ENCODE measurements at regions not wholly inside any gene's neighbourhood (a gene's known extent, or its start where the extent isn't known, plus 50 kb on each side); places are given as distances from the start of the nearest gene placed in this dataset.
A peak's percentile ranks its signal among the peaks of the same experiment; 100 is the strongest.

DNA sequence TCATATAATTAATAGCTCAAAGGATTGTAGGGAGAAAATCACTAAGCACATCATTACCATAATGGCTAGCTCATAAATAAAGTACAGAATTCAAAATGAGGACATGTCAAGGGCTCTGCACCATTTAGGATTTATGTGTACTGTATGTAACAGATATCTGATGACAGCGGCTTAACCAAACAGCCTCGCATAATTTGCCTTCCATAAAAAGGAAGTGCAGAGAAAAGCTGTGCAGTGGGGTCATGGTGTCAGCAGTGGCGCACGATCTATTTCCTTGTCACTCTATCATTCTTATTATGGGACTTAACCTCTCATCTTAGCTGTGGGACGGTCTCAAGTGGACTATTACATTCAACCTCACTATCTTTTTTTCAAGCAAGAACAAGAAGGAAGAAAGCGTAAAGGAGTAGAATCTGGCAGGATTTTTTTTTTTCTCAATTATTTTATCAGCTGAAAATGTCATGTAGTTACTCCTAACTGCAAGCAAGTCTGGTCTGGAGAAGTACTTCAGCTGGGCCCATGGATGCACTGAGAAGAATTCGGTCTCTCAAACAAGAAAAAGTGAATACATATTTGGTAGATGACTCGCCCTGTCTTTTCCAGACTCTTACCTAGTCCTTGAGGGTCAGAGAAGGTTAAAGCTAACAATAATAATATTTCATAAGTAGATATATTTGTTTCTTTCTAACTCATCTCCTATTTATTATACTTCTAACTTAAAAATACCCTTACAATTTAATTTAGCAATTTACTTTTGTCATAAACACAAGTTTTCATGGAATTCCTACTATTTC, 94.6 kb downstream of the COX18 start:
- no peaks in the 10 kb centered on the region for H3K36me3 Mint-ChIP-seq (ENCODE audit: low read depth)
- H3K4me3 Mint-ChIP-seq, result no peak overlapping the region
- H3K9me3 Mint-ChIP-seq, result no peaks in the 10 kb centered on the region
- H3K4me1 Mint-ChIP-seq, result peaks cover 5% of the 10 kb centered on the region
- DNase-seq, result peak; percentile 2
- no peak overlapping the region for H3K27ac Mint-ChIP-seq
- TF ChIP-seq, protein P1, sequence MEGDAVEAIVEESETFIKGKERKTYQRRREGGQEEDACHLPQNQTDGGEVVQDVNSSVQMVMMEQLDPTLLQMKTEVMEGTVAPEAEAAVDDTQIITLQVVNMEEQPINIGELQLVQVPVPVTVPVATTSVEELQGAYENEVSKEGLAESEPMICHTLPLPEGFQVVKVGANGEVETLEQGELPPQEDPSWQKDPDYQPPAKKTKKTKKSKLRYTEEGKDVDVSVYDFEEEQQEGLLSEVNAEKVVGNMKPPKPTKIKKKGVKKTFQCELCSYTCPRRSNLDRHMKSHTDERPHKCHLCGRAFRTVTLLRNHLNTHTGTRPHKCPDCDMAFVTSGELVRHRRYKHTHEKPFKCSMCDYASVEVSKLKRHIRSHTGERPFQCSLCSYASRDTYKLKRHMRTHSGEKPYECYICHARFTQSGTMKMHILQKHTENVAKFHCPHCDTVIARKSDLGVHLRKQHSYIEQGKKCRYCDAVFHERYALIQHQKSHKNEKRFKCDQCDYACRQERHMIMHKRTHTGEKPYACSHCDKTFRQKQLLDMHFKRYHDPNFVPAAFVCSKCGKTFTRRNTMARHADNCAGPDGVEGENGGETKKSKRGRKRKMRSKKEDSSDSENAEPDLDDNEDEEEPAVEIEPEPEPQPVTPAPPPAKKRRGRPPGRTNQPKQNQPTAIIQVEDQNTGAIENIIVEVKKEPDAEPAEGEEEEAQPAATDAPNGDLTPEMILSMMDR (IDR thresholded peaks at IDR 0.05), result no peak
- no peaks in the 10 kb centered on the region for H3K27me3 Mint-ChIP-seq (ENCODE audit: low read depth, poor library complexity)

DNA sequence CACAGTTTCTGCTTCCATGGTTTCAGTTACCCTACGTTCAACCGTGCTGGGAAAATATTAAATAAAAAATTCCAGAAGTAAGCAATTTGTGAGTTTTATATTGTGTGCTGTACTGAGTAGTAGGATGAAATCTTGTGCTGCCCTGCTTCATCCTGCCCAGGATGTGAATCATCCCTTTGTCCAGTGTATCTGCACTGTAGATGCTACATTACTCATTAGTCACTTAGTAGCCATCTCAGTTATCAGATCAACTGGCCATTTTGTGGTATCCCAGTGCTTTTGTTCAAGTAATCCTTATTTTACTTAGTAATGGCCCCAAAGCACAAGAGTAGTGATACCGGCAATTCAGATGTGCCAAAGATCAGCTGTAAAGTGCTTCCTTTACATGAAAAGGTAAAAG, 97.9 kb downstream of the COX18 start:
- TF ChIP-seq, protein P1 (IDR thresholded peaks at IDR 0.05), result no peak
- Mint-ChIP-seq H3K4me1 (peaks cover 5% of the 10 kb centered on the region), H3K36me3 (ENCODE audit: low read depth) (no peaks in the 10 kb centered on the region), H3K27ac (no peak overlapping the region), H3K9me3 (no peaks in the 10 kb centered on the region), H3K27me3 (ENCODE audit: low read depth, poor library complexity) (no peaks in the 10 kb centered on the region), H3K4me3 (no peak overlapping the region)
- DNase-seq, result no peak

DNA sequence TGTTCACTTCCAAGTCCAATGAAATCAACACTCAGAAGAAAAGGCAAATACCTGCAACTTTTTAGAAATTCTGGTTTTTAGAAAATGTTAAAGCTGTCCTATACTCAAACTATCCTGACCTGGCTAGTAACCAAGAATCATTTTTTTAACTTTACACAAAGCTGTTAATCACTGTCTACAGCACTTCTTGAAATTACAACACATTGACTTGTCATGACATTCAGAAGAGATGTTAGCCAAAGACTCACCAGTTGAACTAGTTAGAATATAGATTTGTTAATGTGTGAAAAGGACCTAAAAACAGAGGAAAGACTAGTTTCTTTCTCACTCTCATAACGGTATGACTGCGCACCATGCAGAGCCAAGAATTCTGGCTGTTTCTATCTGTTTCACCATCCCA, 98.8 kb downstream of the COX18 start:
- no peak for DNase-seq
- Mint-ChIP-seq H3K27me3 (ENCODE audit: low read depth, poor library complexity) (no peaks in the 10 kb centered on the region), H3K36me3 (ENCODE audit: low read depth) (no peaks in the 10 kb centered on the region), H3K4me3 (no peak overlapping the region), H3K9me3 (no peaks in the 10 kb centered on the region), H3K4me1 (peaks cover 5% of the 10 kb centered on the region), H3K27ac (no peak overlapping the region)
- TF ChIP-seq, protein P1 (IDR thresholded peaks at IDR 0.05), result no peak

DNA sequence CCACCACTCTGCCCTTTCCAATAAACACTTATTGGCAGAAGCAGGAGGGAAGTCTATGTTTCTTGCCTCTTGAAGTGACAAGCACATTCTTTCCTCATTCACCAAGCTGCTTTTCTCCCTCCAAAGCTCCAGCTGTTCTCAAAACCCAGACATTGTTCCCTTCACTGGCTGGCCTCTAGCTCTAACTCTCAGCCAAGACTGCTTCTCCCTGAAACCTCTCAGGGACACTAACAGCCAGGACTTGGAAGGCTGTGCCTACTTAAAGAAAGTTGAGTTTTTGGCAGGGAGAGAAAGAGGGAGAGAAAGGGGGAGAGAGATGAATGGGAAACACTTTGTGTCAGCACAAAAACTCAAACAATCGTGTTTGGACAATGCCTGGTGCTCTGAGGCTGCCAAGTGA, 99.5 kb downstream of the COX18 start:
- Mint-ChIP-seq H3K9me3 (peaks cover under 1% of the 10 kb centered on the region), H3K27ac (peak overlapping the region; percentile 11), H3K4me1 (peaks cover 4% of the 10 kb centered on the region), H3K4me3 (no peak overlapping the region), H3K27me3 (ENCODE audit: low read depth, poor library complexity) (peaks cover under 1% of the 10 kb centered on the region), H3K36me3 (ENCODE audit: low read depth) (no peaks in the 10 kb centered on the region)
- TF ChIP-seq, protein P1 (IDR thresholded peaks at IDR 0.05), result no peak
- no peak for DNase-seq

DNA sequence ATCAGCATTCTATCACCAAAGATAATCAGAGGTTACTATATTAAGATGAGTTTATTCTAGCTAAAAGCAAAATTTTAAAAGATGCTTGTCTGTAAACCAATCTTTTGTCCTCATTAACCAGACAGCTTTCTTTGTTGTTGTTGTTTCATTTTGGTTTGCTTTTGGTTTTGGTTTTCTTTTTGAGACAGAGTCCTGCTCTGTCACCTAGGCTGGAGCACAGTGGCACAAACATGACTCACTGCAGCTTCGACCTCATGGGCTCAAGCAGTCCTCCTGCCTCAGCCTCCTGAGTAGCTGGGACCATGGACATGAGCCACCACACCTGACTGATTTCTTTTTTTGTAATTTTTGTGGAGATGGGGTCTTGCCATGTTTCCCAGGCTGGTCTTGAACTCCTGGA, 102.9 kb downstream of the COX18 start:
- Mint-ChIP-seq H3K27me3 (ENCODE audit: low read depth, poor library complexity) (peaks cover 3% of the 10 kb centered on the region), H3K36me3 (ENCODE audit: low read depth) (no peaks in the 10 kb centered on the region), H3K9me3 (peaks cover 18% of the 10 kb centered on the region), H3K4me3 (no peak overlapping the region), H3K27ac (no peak overlapping the region), H3K4me1 (no peaks in the 10 kb centered on the region)
- TF ChIP-seq, protein P1 (IDR thresholded peaks at IDR 0.05), result no peak
- DNase-seq, result no peak

DNA sequence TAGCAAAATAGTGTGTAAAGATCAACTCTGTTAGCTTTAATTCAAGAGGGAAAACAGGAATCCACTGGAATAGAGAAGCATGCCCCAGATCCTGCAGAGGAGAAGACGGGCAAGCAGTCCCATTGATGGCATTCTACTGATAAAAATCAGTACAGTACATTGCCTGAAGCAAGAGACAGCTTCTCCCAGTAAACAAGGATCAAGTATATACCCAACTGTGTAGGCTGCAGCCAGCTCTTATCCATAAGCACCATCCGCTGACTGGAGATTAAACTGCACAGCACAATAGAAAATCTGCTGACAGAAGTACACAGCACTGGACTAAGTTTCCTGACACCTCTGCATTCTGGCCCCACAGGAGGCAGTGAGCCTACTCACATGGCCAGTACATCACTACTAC, 110.1 kb downstream of the COX18 start:
- H3K36me3 Mint-ChIP-seq (ENCODE audit: low read depth), result no peaks in the 10 kb centered on the region
- DNase-seq, result no peak
- H3K4me1 Mint-ChIP-seq, result no peaks in the 10 kb centered on the region
- TF ChIP-seq, protein P1 (IDR thresholded peaks at IDR 0.05), result no peak
- H3K27me3 Mint-ChIP-seq (ENCODE audit: low read depth, poor library complexity), result peaks cover 6% of the 10 kb centered on the region
- H3K4me3 Mint-ChIP-seq, result no peak overlapping the region
- no peak overlapping the region for H3K27ac Mint-ChIP-seq
- peaks cover 30% of the 10 kb centered on the region for H3K9me3 Mint-ChIP-seq
